Parathyroid adenoma (tissue), 2 donors: ENCODE measurements at regions not wholly inside any gene's neighbourhood (a gene's known extent, or its start where the extent isn't known, plus 50 kb on each side); places are given as distances from the start of the nearest gene placed in this dataset.

Source experiments
- H2AFZ ChIP-seq: fragments of 300-600 bp; sonication (generic); one replicate; pipeline ENCODE4 v1.7.0; 2017; ENCODE audit warnings: antibody characterized with exemption, mild to moderate bottlenecking
- H3K27ac ChIP-seq: fragments of 300-600 bp; sonication (generic); one replicate; pipeline ENCODE4 v1.7.0; 2017
- H3K27me3 ChIP-seq: fragments of 300-600 bp; sonication (generic); one replicate; pipeline ENCODE4 v1.7.0; 2017; ENCODE audit warnings: low read length; ENCODE audit not compliant: control insufficient read depth, insufficient read depth
- H3K36me3 ChIP-seq: fragments of 300-600 bp; sonication (generic); one replicate; pipeline ENCODE4 v1.7.0; 2017; ENCODE audit warnings: low read length; ENCODE audit not compliant: control insufficient read depth, insufficient read depth
- H3K4me1 ChIP-seq: fragments of 300-600 bp; sonication (generic); one replicate; pipeline ENCODE4 v1.7.0; 2017; ENCODE audit warnings: control low read depth
- H3K4me2 ChIP-seq: fragments of 300-600 bp; sonication (generic); one replicate; pipeline ENCODE4 v1.7.0; 2017; ENCODE audit warnings: low read length
- H3K4me3 ChIP-seq: fragments of 300-600 bp; sonication (generic); one replicate; pipeline ENCODE4 v1.7.0; 2017; ENCODE audit warnings: low read depth, low read length
- H3K79me2 ChIP-seq: fragments of 300-600 bp; sonication (generic); one replicate; pipeline ENCODE4 v1.7.0; 2017; ENCODE audit warnings: control low read depth
- H3K9ac ChIP-seq: fragments of 300-600 bp; sonication (generic); one replicate; pipeline ENCODE4 v1.7.0; 2017; ENCODE audit warnings: mild to moderate bottlenecking
- H3K9me3 ChIP-seq: fragments of 300-600 bp; sonication (generic); one replicate; pipeline ENCODE4 v1.7.0; 2017; ENCODE audit warnings: low read length; ENCODE audit not compliant: control insufficient read depth
- CTCF ChIP-seq: fragments of 300-600 bp; sonication (generic); IDR thresholded peaks from one replicate; pipeline ENCODE4 v1.7.0; 2017; ENCODE audit warnings: antibody characterized with exemption, mild to moderate bottlenecking
- donor health status: primary hyperparathyroidism.

DNA sequence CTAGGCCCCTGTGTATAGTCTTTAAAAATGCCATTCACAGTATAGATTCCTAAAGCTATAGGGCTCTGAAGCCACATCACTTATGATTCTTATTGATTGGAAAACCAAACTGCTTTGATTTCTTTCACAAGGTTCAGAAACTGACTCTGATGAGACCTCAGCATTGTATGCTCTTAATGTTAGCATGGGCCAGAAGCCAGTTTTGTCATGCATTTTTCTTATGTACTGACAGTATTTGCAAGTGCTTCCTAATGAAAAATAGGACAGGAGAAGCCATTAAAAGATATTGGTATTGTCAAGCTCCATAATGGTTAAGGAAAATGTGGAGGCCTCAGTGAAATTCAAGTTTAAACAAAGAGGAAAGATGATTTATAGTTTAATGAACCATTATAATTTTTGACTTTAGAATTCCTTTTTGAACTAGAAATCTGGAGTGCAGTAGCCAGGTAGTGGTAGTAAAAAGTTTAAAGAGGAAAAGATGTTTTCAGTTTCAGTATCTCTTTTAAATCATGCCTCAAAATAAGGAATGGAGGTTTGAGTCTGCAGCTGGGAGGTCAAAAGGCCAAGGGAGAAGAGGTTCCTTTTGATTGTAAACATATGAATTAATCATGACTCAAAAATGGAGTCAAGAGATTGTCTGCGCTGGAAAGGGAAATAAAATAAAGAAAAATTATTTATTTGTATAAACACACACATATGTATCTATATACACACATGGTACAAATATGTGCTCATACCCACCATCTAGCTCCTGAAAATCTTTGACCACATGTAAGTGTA is 388.1 kb upstream of the PRICKLE1 start:
- Histone ChIP-seq H3K4me2 (no peak overlapping the region), H2AFZ (no peak overlapping the region), H3K27ac (no peak overlapping the region), H3K79me2 (no peaks in the 10 kb centered on the region), H3K4me3 (no peak overlapping the region), H3K9ac (no peak overlapping the region), H3K9me3 (no peaks in the 10 kb centered on the region), H3K4me1 (no peaks in the 10 kb centered on the region), H3K27me3 (no peaks in the 10 kb centered on the region), H3K36me3 (no peaks in the 10 kb centered on the region)
- no peak for TF ChIP-seq CTCF

DNA sequence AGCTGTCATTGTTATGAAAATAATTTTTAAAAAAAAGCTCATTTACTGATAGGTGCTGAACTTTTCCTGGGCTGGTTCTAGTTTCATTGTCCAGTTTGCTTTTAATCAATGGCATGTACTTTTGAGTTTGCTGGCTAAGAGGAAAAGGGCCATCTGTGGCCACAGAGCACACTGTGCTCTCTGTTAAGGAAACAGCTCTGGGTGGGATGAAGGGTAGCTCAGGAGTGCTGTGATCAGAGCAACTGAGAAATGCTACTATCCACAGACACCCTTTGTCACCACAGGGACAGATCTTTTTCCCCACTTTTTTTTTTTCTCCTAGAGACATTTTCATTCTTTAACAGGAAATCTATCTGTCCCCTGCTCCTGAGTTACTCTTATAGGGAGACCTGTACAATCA is 387.1 kb upstream of the PRICKLE1 start:
- Histone ChIP-seq H3K27me3 (no peaks in the 10 kb centered on the region), H3K79me2 (no peaks in the 10 kb centered on the region), H3K9ac (no peak overlapping the region), H3K4me2 (no peak overlapping the region), H3K4me3 (no peak overlapping the region), H3K36me3 (no peaks in the 10 kb centered on the region), H2AFZ (no peak overlapping the region), H3K9me3 (no peaks in the 10 kb centered on the region), H3K4me1 (no peaks in the 10 kb centered on the region), H3K27ac (no peak overlapping the region)
- TF ChIP-seq CTCF: no peak

GRCh38 chr12:42976122-42976521 is 386.6 kb upstream of the PRICKLE1 start:
- no peaks in the 10 kb centered on the region for H3K79me2 ChIP-seq
- no peak overlapping the region for H3K4me3 ChIP-seq
- no peak overlapping the region for H3K4me2 ChIP-seq
- H3K36me3 ChIP-seq: no peaks in the 10 kb centered on the region
- TF ChIP-seq CTCF: no peak
- no peaks in the 10 kb centered on the region for H3K9me3 ChIP-seq
- no peaks in the 10 kb centered on the region for H3K27me3 ChIP-seq
- no peaks in the 10 kb centered on the region for H3K4me1 ChIP-seq
- H2AFZ ChIP-seq: no peak overlapping the region
- H3K27ac ChIP-seq: no peak overlapping the region
- H3K9ac ChIP-seq: no peak overlapping the region

DNA sequence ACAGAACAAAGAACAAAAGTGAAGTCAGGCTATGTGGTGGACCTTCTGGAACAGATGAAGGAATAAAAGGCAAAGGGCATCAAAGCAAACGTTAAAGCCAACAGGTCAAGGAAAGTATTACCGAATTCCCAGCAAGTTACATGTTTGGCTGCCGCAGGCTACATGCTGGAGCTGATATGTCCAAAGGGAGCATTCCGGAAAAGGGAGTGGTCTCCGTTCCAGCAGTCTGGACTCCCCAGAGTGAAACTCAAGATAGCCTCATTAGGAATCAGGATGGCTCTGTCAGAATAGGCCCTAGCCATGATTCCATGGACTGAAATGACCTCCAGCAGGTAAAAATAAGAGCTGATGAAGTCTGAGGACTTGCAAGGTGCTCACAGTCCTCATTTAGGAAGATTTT is 379.8 kb upstream of the PRICKLE1 start:
- H3K4me2 ChIP-seq: no peak overlapping the region
- H3K9ac ChIP-seq: no peak overlapping the region
- no peaks in the 10 kb centered on the region for H3K4me1 ChIP-seq
- TF ChIP-seq CTCF: no peak
- H3K79me2 ChIP-seq: no peaks in the 10 kb centered on the region
- H3K36me3 ChIP-seq: no peaks in the 10 kb centered on the region
- no peaks in the 10 kb centered on the region for H3K27me3 ChIP-seq
- no peak overlapping the region for H3K27ac ChIP-seq
- H2AFZ ChIP-seq: no peak overlapping the region
- H3K4me3 ChIP-seq: no peak overlapping the region
- no peaks in the 10 kb centered on the region for H3K9me3 ChIP-seq

DNA sequence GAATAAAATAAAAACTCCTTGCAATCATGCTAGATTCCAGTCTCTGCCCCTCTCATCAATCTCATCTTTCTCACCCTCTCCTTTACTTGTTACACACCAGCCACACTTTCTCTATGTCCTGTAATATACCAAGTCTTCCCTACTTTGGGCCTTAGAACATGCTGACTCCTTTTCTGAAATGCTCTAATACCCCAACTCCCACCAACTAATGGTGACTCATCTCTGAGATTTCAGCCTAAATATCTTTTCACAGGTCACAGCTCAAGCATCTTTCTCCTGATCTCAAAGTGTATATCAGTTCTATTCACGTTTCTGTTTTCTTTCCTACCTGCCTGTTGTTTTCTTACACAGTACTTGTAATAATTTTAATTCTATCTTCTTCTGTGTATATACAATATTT is 378.9 kb upstream of the PRICKLE1 start:
- no peaks in the 10 kb centered on the region for H3K79me2 ChIP-seq
- no peaks in the 10 kb centered on the region for H3K36me3 ChIP-seq
- H2AFZ ChIP-seq: no peak overlapping the region
- no peak overlapping the region for H3K27ac ChIP-seq
- TF ChIP-seq CTCF: no peak
- no peaks in the 10 kb centered on the region for H3K4me1 ChIP-seq
- no peaks in the 10 kb centered on the region for H3K27me3 ChIP-seq
- H3K4me3 ChIP-seq: no peak overlapping the region
- no peak overlapping the region for H3K9ac ChIP-seq
- H3K9me3 ChIP-seq: no peaks in the 10 kb centered on the region
- H3K4me2 ChIP-seq: no peak overlapping the region
